ENCODE measurements at regions not wholly inside any gene's neighbourhood (a gene's known extent, or its start where the extent isn't known, plus 50 kb on each side); places are given as distances from the start of the nearest gene placed in this dataset.

DNA sequence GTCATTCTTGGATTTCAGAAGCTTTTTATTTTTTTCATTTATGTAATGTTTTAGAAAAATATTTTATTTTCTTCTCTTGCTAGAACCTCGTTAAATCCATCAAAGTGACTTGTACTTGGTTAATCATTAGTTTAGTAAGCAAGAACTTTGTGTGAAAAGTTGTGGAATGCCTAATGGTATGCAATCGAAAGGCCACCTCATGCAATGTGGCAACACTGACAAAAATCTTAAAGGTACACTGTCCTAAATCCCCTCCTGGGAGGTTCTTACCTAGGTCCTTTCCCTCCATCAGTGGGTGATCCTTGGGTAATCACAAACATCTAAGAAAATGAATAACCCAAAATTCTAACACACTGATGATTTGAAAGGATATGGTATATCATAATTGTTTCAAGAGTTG is 304.2 kb downstream of the DNAH5 start:
- DNase-seq (ENCODE audit: insufficient read length, low spot score), result no peak
- TF ChIP-seq, protein P1, sequence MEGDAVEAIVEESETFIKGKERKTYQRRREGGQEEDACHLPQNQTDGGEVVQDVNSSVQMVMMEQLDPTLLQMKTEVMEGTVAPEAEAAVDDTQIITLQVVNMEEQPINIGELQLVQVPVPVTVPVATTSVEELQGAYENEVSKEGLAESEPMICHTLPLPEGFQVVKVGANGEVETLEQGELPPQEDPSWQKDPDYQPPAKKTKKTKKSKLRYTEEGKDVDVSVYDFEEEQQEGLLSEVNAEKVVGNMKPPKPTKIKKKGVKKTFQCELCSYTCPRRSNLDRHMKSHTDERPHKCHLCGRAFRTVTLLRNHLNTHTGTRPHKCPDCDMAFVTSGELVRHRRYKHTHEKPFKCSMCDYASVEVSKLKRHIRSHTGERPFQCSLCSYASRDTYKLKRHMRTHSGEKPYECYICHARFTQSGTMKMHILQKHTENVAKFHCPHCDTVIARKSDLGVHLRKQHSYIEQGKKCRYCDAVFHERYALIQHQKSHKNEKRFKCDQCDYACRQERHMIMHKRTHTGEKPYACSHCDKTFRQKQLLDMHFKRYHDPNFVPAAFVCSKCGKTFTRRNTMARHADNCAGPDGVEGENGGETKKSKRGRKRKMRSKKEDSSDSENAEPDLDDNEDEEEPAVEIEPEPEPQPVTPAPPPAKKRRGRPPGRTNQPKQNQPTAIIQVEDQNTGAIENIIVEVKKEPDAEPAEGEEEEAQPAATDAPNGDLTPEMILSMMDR (IDR thresholded peaks at IDR 0.05; ENCODE audit: insufficient read depth, missing control alignments), result no peak
- FAIRE-seq, result no peak

DNA sequence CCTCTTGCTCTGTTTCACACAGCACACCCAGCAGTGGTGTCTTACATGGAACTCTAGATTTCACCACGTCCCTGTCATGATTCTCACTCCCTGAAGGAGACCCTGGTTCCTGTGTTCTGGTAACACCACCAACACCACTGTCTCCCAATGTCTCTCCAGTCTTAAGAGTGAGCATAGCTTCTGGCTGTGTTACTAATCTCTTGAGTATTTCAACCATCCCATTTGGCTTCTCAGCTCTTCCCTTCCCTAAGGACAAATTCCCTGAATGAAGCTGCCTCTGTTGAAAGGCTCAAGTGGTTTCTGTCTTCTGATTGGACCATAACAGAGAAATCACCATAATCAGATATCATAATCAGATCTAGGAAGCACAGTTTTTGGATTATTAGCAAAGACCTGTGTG is 311.8 kb downstream of the DNAH5 start:
- no peak for FAIRE-seq
- no peak for DNase-seq (ENCODE audit: insufficient read length, low spot score)
- TF ChIP-seq, protein P1 (IDR thresholded peaks at IDR 0.05; ENCODE audit: insufficient read depth, missing control alignments), result no peak

DNA sequence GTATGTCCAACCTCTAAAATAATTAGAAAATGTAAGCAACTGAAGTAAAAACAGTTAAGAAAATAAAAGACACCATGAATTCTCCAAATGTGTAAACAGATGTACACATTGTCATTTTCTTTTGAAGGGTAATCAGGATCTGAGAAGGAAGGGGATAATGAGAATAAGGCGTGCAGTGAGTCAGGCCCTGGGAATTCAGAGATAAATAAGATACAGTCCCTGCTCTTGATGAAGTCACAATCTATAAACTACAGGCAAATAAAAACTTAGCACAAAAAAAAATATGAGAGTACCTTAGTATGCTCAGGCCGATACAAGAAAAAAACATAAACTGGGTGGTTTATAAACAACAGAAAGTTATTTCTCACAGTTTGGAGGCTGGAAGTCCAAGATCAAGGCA is 315.3 kb downstream of the DNAH5 start:
- TF ChIP-seq, protein P1 (IDR thresholded peaks at IDR 0.05; ENCODE audit: insufficient read depth, missing control alignments), result no peak
- DNase-seq (ENCODE audit: insufficient read length, low spot score) (no peak), FAIRE-seq (no peak)

- DNase-seq (ENCODE audit: insufficient read length, low spot score) (no peak), FAIRE-seq (no peak)
- TF ChIP-seq, protein P1 (IDR thresholded peaks at IDR 0.05; ENCODE audit: insufficient read depth, missing control alignments), result no peak
Measured at GRCh38 chr5:13627673-13628454, 316.6 kb downstream of the DNAH5 start.

DNA sequence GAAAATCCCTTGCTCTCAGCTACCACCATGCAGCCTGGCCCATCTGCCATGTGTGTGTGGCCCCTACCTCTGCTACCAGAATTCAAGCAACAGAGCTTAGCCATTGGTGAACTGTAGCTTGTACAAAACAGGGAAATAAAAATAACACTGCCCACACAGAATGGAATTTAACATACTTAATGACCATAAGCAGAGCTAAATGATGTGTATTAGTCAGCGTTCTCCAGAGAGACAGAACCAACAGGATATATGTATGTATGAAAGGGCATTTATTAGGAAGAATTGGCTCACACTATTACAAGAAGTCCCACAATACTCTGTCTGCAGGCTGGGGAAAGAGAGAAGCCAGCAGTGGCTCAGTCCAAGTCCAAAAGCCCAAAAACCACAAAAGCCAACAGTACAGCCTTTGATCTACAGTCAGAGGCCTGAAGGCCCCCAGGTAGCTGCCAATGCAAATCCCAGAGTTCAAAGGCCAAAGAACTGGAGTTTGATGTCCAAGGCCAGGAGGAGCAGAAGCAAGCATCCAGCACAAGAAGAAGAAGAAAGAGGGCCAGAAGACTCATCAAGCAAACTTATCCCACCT is 318.8 kb downstream of the DNAH5 start:
- TF ChIP-seq, protein P1 (IDR thresholded peaks at IDR 0.05; ENCODE audit: insufficient read depth, missing control alignments), result no peak
- DNase-seq (ENCODE audit: insufficient read length, low spot score) (no peak), FAIRE-seq (no peak)

GRCh38 chr5:13624283-13625074 is 320.0 kb downstream of the DNAH5 start:
- TF ChIP-seq, protein P1 (IDR thresholded peaks at IDR 0.05; ENCODE audit: insufficient read depth, missing control alignments), result no peak
- FAIRE-seq, result no peak
- no peak for DNase-seq (ENCODE audit: insufficient read length, low spot score)
